C4-2B (cell line): ENCODE measurements at regions not wholly inside any gene's neighbourhood (a gene's known extent, or its start where the extent isn't known, plus 50 kb on each side); places are given as distances from the start of the nearest gene placed in this dataset.

Experiments used
- ZFX ChIP-seq: fragments of 450-650 bp; IDR thresholded peaks from 2 replicates; pipeline ENCODE4 v1.6.1; 2017
- TF ChIP-seq, protein P1 (sequence below): fragments of 450-650 bp; conservative IDR thresholded peaks from 2 replicates; pipeline ENCODE4 v1.5.1; 2017; ENCODE audit warnings: mild to moderate bottlenecking

DNA sequence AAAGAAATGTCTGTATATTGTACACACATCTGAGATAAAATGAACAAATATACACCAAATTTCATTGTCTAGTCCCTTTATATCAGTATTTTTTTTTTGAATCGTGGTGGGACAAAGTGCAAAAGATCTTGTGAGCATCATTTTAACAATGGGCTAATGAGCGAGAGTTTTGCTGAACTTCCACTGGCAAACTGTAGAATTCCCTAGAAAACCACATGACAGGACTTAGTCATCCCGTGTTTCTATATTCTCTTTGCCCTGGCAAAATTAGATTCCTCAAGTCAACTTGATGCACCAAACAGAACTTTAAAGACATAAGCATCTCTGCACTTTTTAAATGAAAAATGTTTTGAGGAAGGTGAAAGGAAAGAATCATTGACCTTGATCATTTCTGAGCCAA is 488.2 kb upstream of the PTBP2 start:
- TF ChIP-seq, protein P1, sequence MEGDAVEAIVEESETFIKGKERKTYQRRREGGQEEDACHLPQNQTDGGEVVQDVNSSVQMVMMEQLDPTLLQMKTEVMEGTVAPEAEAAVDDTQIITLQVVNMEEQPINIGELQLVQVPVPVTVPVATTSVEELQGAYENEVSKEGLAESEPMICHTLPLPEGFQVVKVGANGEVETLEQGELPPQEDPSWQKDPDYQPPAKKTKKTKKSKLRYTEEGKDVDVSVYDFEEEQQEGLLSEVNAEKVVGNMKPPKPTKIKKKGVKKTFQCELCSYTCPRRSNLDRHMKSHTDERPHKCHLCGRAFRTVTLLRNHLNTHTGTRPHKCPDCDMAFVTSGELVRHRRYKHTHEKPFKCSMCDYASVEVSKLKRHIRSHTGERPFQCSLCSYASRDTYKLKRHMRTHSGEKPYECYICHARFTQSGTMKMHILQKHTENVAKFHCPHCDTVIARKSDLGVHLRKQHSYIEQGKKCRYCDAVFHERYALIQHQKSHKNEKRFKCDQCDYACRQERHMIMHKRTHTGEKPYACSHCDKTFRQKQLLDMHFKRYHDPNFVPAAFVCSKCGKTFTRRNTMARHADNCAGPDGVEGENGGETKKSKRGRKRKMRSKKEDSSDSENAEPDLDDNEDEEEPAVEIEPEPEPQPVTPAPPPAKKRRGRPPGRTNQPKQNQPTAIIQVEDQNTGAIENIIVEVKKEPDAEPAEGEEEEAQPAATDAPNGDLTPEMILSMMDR, result no peak
- TF ChIP-seq ZFX, result no peak
